HepG2 (cell line): ENCODE measurements at regions not wholly inside any gene's neighbourhood (a gene's known extent, or its start where the extent isn't known, plus 50 kb on each side); places are given as distances from the start of the nearest gene placed in this dataset.

Experiments
- ATAC-seq: fragments of 200-7000 bp; cut with Tn5 transposase; 3 replicates; pipeline ENCODE4 v1.9.1; 2020; ENCODE audit warnings: mild to moderate bottlenecking, moderate library complexity
- BruUV-seq: library from RNA; stranded (reverse); fragments of 400-500 nt; replicated peaks from 2 replicates; lab custom pipeline; 2021; lab: Mats Ljungman, UMichigan
- CTCF ChIA-PET: fragments of 300-600 bp; formaldehyde crosslinking; extraction: SDS; loops from one replicate; lab custom pipeline; 2021; ENCODE audit warnings: low total read pairs, inconsistent platforms, low intra/inter-chr PET ratio; lab: Yijun Ruan, JAX
- POLR2A ChIA-PET: fragments of 350-600 bp; sonication (Branson Sonifier 250); formaldehyde crosslinking; loops from one replicate; lab custom pipeline; 2020; ENCODE audit warnings: antibody characterized with exemption, inconsistent platforms; lab: Yijun Ruan, JAX
- DNase-seq: peaks from one replicate; pipeline ENCODE4 v3.0.0-alpha.2; 2015; ENCODE audit warnings: low spot score
- FAIRE-seq: peaks from 3 replicates; lab custom pipeline; 2011; peaks lifted over from hg19 to GRCh38; lab: Jason Lieb, UNC
- H2AFZ ChIP-seq: one replicate; pipeline ENCODE4 v1.6.1; 2011; ENCODE audit warnings: low read length, inconsistent platforms
- H3K27ac ChIP-seq: fragments of 300-600 bp; 3 replicates; pipeline ENCODE4 v1.8.0; 2011; ENCODE audit warnings: mixed run types, mild to moderate bottlenecking, mixed read lengths, low read length, inconsistent platforms; ENCODE audit not compliant: insufficient read depth; ENCODE audit errors: extremely low read length
- H3K27me3 ChIP-seq, 2 experiments: fragments of 200-600 bp in 1 of 2; 2 replicates in 1 of 2; 3 replicates in 1 of 2; pipeline versions ENCODE4 v1.6.0 to v1.8.0; 2011; ENCODE audit warnings: low read length in 2 of 2, mild to moderate bottlenecking in 2 of 2, moderate library complexity in 2 of 2, inconsistent platforms in 1 of 2; ENCODE audit not compliant: insufficient read depth in 2 of 2, control insufficient read depth in 1 of 2
- H3K36me3 ChIP-seq, 2 experiments: fragments of 200-600 bp in 1 of 2; replicated peaks in 1 of 2; 2 replicates in 1 of 2; 3 replicates in 1 of 2; pipeline versions ENCODE4 v1.5.1 to v1.8.0; 2011; ENCODE audit warnings: low read length in 2 of 2, inconsistent platforms in 1 of 2; ENCODE audit not compliant: insufficient read depth in 2 of 2, control insufficient read depth in 1 of 2
- H3K4me1 ChIP-seq: 2 replicates; pipeline ENCODE4 v1.5.1; 2012; ENCODE audit warnings: low read length, inconsistent platforms; ENCODE audit not compliant: insufficient read depth
- H3K4me2 ChIP-seq: 2 replicates; pipeline ENCODE4 v1.6.0; 2011; ENCODE audit warnings: low read depth, low read length, inconsistent platforms
- H3K4me3 ChIP-seq, 3 experiments: fragments of 200-600 bp in 1 of 3; sonication (generic), shearing (Covaris generic) in 1 of 3; replicated peaks in 1 of 3; 2 replicates each; pipeline ENCODE4 v1.5.1; 2011 to 2016; ENCODE audit warnings: low read length in 3 of 3, inconsistent platforms in 2 of 3, low read depth in 2 of 3, mild to moderate bottlenecking in 2 of 3, control low read depth in 1 of 3, mixed read lengths in 1 of 3; ENCODE audit not compliant: insufficient read depth in 1 of 3
- H3K79me2 ChIP-seq: one replicate; pipeline ENCODE4 v1.6.1; 2011; ENCODE audit warnings: low read length, inconsistent platforms; ENCODE audit not compliant: insufficient read depth
- H3K9ac ChIP-seq: 2 replicates; pipeline ENCODE4 v1.6.0; 2011; ENCODE audit warnings: mild to moderate bottlenecking, low read depth, low read length, inconsistent platforms; ENCODE audit not compliant: insufficient read depth
- H3K9me3 ChIP-seq: 2 replicates; pipeline ENCODE4 v1.5.1; 2012; ENCODE audit warnings: mild to moderate bottlenecking, low read length
- H4K20me1 ChIP-seq: 2 replicates; pipeline ENCODE4 v1.6.0; 2011; ENCODE audit warnings: inconsistent platforms, mild to moderate bottlenecking, low read length, moderate library complexity; ENCODE audit not compliant: insufficient read depth
- MYC ChIP-seq: sonication (generic); formaldehyde crosslinking; IDR thresholded peaks from 2 replicates; pipeline ENCODE4 v1.9.0; 2021; ENCODE audit warnings: missing genetic modification reagents, borderline replicate concordance
- PHB2 ChIP-seq: fragments of 450-650 bp; IDR thresholded peaks from 2 replicates; pipeline ENCODE4 v1.6.1; 2018; ENCODE audit not compliant: partially characterized antibody
- SMAD3 ChIP-seq: sonication (generic); formaldehyde crosslinking; IDR thresholded peaks from 2 replicates; pipeline ENCODE4 v1.4.0; 2020; ENCODE audit warnings: missing genetic modification reagents
- XBP1 ChIP-seq: sonication (generic); formaldehyde crosslinking; IDR thresholded peaks from 2 replicates; pipeline ENCODE4 v1.5.0; 2020; ENCODE audit warnings: missing genetic modification reagents
- ZNF432 ChIP-seq: sonication (generic); formaldehyde crosslinking; IDR thresholded peaks from 2 replicates; pipeline ENCODE4 v1.5.0; 2020; ENCODE audit warnings: missing genetic modification reagents, mild to moderate bottlenecking, borderline replicate concordance
- WGBS: methylation state at CpG from one replicate; pipeline ENCODE4 v1.1.6; 2017; ENCODE audit warnings: low lambda C conversion rate; 5-methylcytosine and 5-hydroxymethylcytosine counted together
- in situ Hi-C: cut with HindIII; loops from 2 replicates; pipeline ENCODE4 v1.10.0; 2017; ENCODE audit warnings: low pct_unique_long_range_greater_than_20kb; ENCODE audit not compliant: extremely low pct_ligation_motif_present
- intact Hi-C: fragments of 100-400 bp; cut with micrococcal nuclease; formaldehyde crosslinking; loops from one replicate; pipeline ENCODE4 v1.10.0; 2022; ENCODE audit not compliant: unreplicated experiment
- TF ChIP-seq, protein P1 (sequence below): sonication (generic); formaldehyde crosslinking; IDR thresholded peaks from 2 replicates; pipeline ENCODE4 v1.4.0; 2020; ENCODE audit warnings: mild to moderate bottlenecking, low read depth, missing genetic modification reagents
- TF ChIP-seq, protein P2 (sequence below): sonication (generic); formaldehyde crosslinking; IDR thresholded peaks from 2 replicates; pipeline ENCODE4 v1.8.1; 2023; ENCODE audit warnings: mild to moderate bottlenecking, moderate library complexity, missing genetic modification reagents

DNA sequence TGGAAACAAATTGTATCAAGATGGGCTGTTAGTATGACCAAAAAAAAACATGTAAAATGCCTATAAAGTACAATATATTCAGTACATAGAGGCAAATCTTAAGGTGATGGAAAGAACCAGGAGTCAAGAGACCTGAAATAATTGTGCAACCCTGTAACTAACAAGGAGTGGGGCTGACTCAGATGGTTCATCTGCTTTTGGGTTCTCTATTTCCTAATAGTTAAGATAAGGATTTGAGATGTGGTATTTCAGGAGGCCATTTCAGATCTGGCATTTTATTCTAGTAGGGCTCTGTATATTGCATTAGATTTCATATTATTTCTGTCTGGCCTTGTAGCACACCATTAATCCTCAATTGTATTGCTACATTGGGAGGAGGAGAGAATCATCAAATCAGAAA is 268.4 kb downstream of the HS3ST1 start (continued):
- TF ChIP-seq, protein P1, sequence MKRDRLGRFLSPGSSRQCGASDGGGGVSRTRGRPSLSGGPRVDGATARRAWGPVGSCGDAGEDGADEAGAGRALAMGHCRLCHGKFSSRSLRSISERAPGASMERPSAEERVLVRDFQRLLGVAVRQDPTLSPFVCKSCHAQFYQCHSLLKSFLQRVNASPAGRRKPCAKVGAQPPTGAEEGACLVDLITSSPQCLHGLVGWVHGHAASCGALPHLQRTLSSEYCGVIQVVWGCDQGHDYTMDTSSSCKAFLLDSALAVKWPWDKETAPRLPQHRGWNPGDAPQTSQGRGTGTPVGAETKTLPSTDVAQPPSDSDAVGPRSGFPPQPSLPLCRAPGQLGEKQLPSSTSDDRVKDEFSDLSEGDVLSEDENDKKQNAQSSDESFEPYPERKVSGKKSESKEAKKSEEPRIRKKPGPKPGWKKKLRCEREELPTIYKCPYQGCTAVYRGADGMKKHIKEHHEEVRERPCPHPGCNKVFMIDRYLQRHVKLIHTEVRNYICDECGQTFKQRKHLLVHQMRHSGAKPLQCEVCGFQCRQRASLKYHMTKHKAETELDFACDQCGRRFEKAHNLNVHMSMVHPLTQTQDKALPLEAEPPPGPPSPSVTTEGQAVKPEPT (CRISPR knock-in tag): no peak
- no peak for TF ChIP-seq SMAD3 (CRISPR knock-in tag)
- no peak for TF ChIP-seq PHB2

GRCh38 chr4:11158971-11159370 is 269.7 kb downstream of the HS3ST1 start:
- H3K4me3 ChIP-seq: no peak overlapping the region
- no peaks in the 10 kb centered on the region for H4K20me1 ChIP-seq
- intact Hi-C loops: no loop called here
- TF ChIP-seq MYC (CRISPR knock-in tag): no peak
- TF ChIP-seq, protein P2, sequence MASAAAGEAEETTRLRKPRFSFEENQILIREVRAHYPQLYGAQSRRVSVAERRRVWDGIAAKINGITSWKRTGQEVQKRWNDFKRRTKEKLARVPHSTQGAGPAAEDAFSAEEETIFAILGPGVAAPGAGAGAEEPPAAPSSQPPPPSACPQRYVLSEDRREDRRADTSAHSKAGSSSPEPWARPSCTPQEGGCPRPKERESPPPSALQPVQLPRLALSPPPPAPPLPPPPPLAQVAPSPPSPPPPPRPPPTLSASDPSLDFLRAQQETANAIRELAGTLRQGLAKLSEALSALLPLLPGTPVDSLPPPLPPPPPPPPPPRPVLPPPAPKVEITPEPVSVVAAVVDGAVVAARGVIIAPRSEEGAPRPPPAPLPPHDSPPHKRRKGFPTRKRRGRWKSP (CRISPR knock-in tag): no peak
- TF ChIP-seq XBP1 (CRISPR knock-in tag): no peak
- TF ChIP-seq ZNF432: no peak
- DNase-seq (no peak), ATAC-seq (no peak), FAIRE-seq (no peak)
- no CpG with 5 or more reads among the region's 1 CpG for WGBS
- peaks cover 75% of the 10 kb centered on the region for H3K9me3 ChIP-seq
- ChIA-PET CTCF (no interaction called here), POLR2A (no interaction called here)
- no peak overlapping the region for H2AFZ ChIP-seq
- in situ Hi-C loops: no loop called here
- H3K4me1 ChIP-seq: no peaks in the 10 kb centered on the region
- H3K4me2 ChIP-seq: no peak overlapping the region
- H3K79me2 ChIP-seq: no peaks in the 10 kb centered on the region
- H3K36me3 ChIP-seq: no peaks in the 10 kb centered on the region
- H3K9ac ChIP-seq: no peak overlapping the region
- no peaks in the 10 kb centered on the region for H3K27me3 ChIP-seq
- BruUV-seq: no TSS peak
- no peak overlapping the region for H3K27ac ChIP-seq
